SK-N-SH treated with all-trans-retinoic acid at 6 μM for 48 hours (cell line): ENCODE measurements at regions not wholly inside any gene's neighbourhood (a gene's known extent, or its start where the extent isn't known, plus 50 kb on each side); places are given as distances from the start of the nearest gene placed in this dataset.

Experiments used
- ATAC-seq: fragments of 200-7000 bp; cut with Tn5 transposase; 3 replicates; pipeline ENCODE4 v1.9.1; 2020; ENCODE audit warnings: mild to moderate bottlenecking, moderate library complexity
- ARNTL ChIP-seq: fragments of 450-650 bp; formaldehyde crosslinking; IDR thresholded peaks from 2 replicates; pipeline ENCODE4 v1.5.0; 2020; ENCODE audit warnings: low read depth, mild to moderate bottlenecking, moderate library complexity, borderline replicate concordance
- BACH2 ChIP-seq: fragments of 250-450 bp; sonication (Bioruptor Pico); IDR thresholded peaks from 2 replicates; pipeline ENCODE4 v1.9.0; 2021; ENCODE audit warnings: mild to moderate bottlenecking, borderline replicate concordance
- CSDC2 ChIP-seq: fragments of 250-450 bp; sonication (Bioruptor Pico); IDR thresholded peaks from 2 replicates; pipeline ENCODE4 v1.5.0; 2020; ENCODE audit warnings: mild to moderate bottlenecking, moderate library complexity
- GLIS3 ChIP-seq: fragments of 250-450 bp; sonication (Bioruptor Pico); IDR thresholded peaks from 2 replicates; pipeline ENCODE4 v1.5.0; 2020; ENCODE audit warnings: mild to moderate bottlenecking, moderate library complexity
- ISL1 ChIP-seq: fragments of 250-450 bp; sonication (Bioruptor Pico); IDR thresholded peaks from 2 replicates; pipeline ENCODE4 v2.1.2; 2022; ENCODE audit warnings: mild to moderate bottlenecking, moderate library complexity
- OSR1 ChIP-seq: fragments of 250-450 bp; sonication (Bioruptor Pico); IDR thresholded peaks from 2 replicates; pipeline ENCODE4 v1.8.0; 2022; ENCODE audit warnings: moderate library complexity, mild to moderate bottlenecking, inconsistent platforms
- PPARA ChIP-seq: fragments of 250-450 bp; sonication (Bioruptor Pico); IDR thresholded peaks from 2 replicates; pipeline ENCODE4 v1.5.0; 2020; ENCODE audit warnings: mild to moderate bottlenecking, borderline replicate concordance
- RARB ChIP-seq: fragments of 250-450 bp; sonication (Bioruptor Pico); IDR thresholded peaks from 2 replicates; pipeline ENCODE4 v1.8.0; 2021; ENCODE audit warnings: mild to moderate bottlenecking, moderate library complexity
- SNAI2 ChIP-seq: fragments of 250-450 bp; sonication (Bioruptor Pico); IDR thresholded peaks from 2 replicates; pipeline ENCODE4 v1.5.0; 2020; ENCODE audit warnings: mild to moderate bottlenecking, moderate library complexity
- TCF4 ChIP-seq: fragments of 250-450 bp; sonication (Bioruptor Pico); IDR thresholded peaks from 2 replicates; pipeline ENCODE4 v1.8.0; 2021; ENCODE audit warnings: mild to moderate bottlenecking, moderate library complexity, borderline replicate concordance
- TOX ChIP-seq: fragments of 250-450 bp; sonication (Bioruptor Pico); IDR thresholded peaks from 2 replicates; pipeline ENCODE4 v1.8.0; 2021; ENCODE audit warnings: mild to moderate bottlenecking, moderate library complexity, borderline replicate concordance
- ZC3H10 ChIP-seq: fragments of 250-450 bp; sonication (Bioruptor Pico); IDR thresholded peaks from 2 replicates; pipeline ENCODE4 v1.5.1; 2021; ENCODE audit warnings: mild to moderate bottlenecking, moderate library complexity
- ZFP3 ChIP-seq: fragments of 250-450 bp; sonication (Bioruptor Pico); IDR thresholded peaks from 2 replicates; pipeline ENCODE4 v1.5.0; 2020; ENCODE audit warnings: mild to moderate bottlenecking, moderate library complexity
- ZFP30 ChIP-seq: fragments of 450-650 bp; formaldehyde crosslinking; IDR thresholded peaks from 2 replicates; pipeline ENCODE4 v1.5.0; 2022; ENCODE audit warnings: mild to moderate bottlenecking, moderate library complexity
- ZNF565 ChIP-seq: fragments of 450-650 bp; formaldehyde crosslinking; conservative IDR thresholded peaks from 2 replicates; pipeline ENCODE4 v1.5.0; 2020; ENCODE audit warnings: low read depth, mild to moderate bottlenecking, moderate library complexity
- ZNF70 ChIP-seq: fragments of 450-650 bp; formaldehyde crosslinking; IDR thresholded peaks from 2 replicates; pipeline ENCODE4 v1.5.0; 2020; ENCODE audit warnings: mild to moderate bottlenecking, moderate library complexity
- ZNF8 ChIP-seq: fragments of 450-650 bp; formaldehyde crosslinking; IDR thresholded peaks from 2 replicates; pipeline ENCODE4 v1.5.0; 2020; ENCODE audit warnings: mild to moderate bottlenecking, moderate library complexity
- TF ChIP-seq, protein P1 (sequence below): fragments of 250-450 bp; sonication (Bioruptor Pico); IDR thresholded peaks from 2 replicates; pipeline ENCODE4 v1.5.1; 2021; ENCODE audit warnings: mild to moderate bottlenecking, moderate library complexity
- TF ChIP-seq, protein P2 (sequence below): fragments of 250-450 bp; sonication (Bioruptor Pico); IDR thresholded peaks from 2 replicates; pipeline ENCODE4 v1.8.0; 2021; ENCODE audit warnings: low read depth, mild to moderate bottlenecking, moderate library complexity, borderline replicate concordance
- TF ChIP-seq, protein P3 (sequence below): fragments of 250-450 bp; sonication (Bioruptor Pico); IDR thresholded peaks from 2 replicates; pipeline ENCODE4 v1.5.1; 2020; ENCODE audit warnings: low read depth, mild to moderate bottlenecking, moderate library complexity
- TF ChIP-seq, protein P4 (sequence below): fragments of 250-450 bp; sonication (Bioruptor Pico); IDR thresholded peaks from 2 replicates; pipeline ENCODE4 v1.8.0; 2020; ENCODE audit warnings: mild to moderate bottlenecking, moderate library complexity, borderline replicate concordance
- TF ChIP-seq, protein P5 (sequence below): fragments of 250-450 bp; sonication (Bioruptor Pico); IDR thresholded peaks from 2 replicates; pipeline ENCODE4 v1.5.0; 2020; ENCODE audit warnings: mild to moderate bottlenecking, moderate library complexity

DNA sequence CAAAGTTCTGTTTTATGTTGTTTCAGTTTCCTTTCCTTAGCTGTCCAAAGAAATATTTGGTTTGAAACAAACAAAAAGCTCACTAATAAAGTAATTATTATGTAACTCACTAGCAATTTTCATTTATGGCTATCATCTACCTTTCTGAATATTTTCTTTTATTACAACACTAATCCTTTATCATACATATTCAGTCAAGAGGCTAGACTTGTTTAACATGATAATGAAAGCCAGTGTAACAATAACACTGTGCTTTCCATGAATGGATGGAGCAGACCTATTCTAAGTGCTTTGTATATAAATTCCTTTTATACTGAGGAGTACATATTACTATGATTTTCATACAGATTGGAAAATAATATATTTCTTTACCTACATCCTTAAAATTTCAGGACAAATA, 972.8 kb upstream of the ADGRL4 start:
- TF ChIP-seq, protein P1, sequence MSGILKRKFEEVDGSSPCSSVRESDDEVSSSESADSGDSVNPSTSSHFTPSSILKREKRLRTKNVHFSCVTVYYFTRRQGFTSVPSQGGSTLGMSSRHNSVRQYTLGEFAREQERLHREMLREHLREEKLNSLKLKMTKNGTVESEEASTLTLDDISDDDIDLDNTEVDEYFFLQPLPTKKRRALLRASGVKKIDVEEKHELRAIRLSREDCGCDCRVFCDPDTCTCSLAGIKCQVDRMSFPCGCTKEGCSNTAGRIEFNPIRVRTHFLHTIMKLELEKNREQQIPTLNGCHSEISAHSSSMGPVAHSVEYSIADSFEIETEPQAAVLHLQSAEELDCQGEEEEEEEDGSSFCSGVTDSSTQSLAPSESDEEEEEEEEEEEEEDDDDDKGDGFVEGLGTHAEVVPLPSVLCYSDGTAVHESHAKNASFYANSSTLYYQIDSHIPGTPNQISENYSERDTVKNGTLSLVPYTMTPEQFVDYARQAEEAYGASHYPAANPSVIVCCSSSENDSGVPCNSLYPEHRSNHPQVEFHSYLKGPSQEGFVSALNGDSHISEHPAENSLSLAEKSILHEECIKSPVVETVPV (CRISPR knock-in tag): no peak
- TF ChIP-seq ZFP3 (no peak), ARNTL (CRISPR knock-in tag) (no peak), TOX (CRISPR knock-in tag) (no peak), PPARA (no peak), TCF4 (no peak), RARB (CRISPR knock-in tag) (no peak)
- ATAC-seq: no peak

DNA sequence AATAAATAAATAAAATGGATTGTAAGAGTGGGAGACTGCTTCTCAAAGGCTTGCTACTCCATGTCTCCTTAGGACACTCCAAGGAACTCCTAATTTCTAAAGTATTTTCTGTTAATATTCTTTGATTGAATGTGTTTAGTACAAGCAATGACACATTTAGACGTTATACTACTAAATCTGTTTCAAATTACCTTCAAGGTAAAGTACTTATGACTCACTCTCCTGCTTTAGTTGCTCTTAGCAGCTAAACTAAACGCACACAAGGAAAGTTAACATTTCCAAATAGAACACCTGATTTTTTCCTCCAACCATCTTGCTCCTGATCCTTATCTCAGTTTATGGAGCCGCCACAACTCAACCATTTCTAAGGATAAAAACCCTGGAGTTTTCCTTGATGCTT, 969.8 kb upstream of the ADGRL4 start:
- ATAC-seq: peak; percentile 82
- no peak for TF ChIP-seq GLIS3 (CRISPR knock-in tag)
- TF ChIP-seq, protein P2, sequence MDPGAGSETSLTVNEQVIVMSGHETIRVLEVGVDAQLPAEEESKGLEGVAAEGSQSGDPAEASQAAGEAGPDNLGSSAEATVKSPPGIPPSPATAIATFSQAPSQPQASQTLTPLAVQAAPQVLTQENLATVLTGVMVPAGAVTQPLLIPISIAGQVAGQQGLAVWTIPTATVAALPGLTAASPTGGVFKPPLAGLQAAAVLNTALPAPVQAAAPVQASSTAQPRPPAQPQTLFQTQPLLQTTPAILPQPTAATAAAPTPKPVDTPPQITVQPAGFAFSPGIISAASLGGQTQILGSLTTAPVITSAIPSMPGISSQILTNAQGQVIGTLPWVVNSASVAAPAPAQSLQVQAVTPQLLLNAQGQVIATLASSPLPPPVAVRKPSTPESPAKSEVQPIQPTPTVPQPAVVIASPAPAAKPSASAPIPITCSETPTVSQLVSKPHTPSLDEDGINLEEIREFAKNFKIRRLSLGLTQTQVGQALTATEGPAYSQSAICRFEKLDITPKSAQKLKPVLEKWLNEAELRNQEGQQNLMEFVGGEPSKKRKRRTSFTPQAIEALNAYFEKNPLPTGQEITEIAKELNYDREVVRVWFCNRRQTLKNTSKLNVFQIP (CRISPR knock-in tag): no peak
- TF ChIP-seq, protein P3, sequence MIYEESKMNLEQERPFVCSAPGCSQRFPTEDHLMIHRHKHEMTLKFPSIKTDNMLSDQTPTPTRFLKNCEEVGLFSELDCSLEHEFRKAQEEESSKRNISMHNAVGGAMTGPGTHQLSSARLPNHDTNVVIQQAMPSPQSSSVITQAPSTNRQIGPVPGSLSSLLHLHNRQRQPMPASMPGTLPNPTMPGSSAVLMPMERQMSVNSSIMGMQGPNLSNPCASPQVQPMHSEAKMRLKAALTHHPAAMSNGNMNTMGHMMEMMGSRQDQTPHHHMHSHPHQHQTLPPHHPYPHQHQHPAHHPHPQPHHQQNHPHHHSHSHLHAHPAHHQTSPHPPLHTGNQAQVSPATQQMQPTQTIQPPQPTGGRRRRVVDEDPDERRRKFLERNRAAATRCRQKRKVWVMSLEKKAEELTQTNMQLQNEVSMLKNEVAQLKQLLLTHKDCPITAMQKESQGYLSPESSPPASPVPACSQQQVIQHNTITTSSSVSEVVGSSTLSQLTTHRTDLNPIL (CRISPR knock-in tag): no peak
- TF ChIP-seq, protein P1 (CRISPR knock-in tag): no peak
- no peak for TF ChIP-seq ZFP3
- TF ChIP-seq ARNTL (CRISPR knock-in tag): no peak
- no peak for TF ChIP-seq ZFP30 (CRISPR knock-in tag)
- TF ChIP-seq, protein P4, sequence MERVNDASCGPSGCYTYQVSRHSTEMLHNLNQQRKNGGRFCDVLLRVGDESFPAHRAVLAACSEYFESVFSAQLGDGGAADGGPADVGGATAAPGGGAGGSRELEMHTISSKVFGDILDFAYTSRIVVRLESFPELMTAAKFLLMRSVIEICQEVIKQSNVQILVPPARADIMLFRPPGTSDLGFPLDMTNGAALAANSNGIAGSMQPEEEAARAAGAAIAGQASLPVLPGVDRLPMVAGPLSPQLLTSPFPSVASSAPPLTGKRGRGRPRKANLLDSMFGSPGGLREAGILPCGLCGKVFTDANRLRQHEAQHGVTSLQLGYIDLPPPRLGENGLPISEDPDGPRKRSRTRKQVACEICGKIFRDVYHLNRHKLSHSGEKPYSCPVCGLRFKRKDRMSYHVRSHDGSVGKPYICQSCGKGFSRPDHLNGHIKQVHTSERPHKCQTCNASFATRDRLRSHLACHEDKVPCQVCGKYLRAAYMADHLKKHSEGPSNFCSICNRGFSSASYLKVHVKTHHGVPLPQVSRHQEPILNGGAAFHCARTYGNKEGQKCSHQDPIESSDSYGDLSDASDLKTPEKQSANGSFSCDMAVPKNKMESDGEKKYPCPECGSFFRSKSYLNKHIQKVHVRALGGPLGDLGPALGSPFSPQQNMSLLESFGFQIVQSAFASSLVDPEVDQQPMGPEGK (CRISPR knock-in tag): no peak

DNA sequence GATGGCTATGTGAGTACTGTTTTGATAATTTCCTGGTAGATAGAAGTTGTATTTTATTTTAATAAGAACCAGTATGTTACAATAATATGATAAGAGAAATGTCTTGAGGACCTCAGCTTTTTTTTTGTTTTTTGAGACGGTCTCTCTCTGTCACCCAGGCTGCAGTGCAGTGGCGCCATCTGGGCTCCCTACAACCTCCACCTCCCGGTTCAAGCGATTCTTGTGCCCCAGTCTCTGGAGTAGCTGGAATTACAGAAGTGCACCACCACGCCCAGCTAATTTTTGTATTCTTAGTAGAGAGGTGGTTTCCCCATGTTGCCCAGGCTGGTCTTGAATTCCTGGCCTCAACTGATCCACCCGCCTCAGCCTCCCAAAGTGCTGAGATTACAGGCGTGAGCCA, 968.1 kb upstream of the ADGRL4 start:
- TF ChIP-seq ZNF8 (CRISPR knock-in tag) (no peak), OSR1 (CRISPR knock-in tag) (no peak), TOX (CRISPR knock-in tag) (no peak), CSDC2 (CRISPR knock-in tag) (no peak), ZNF70 (CRISPR knock-in tag) (no peak), ARNTL (CRISPR knock-in tag) (no peak), ZFP3 (no peak), PPARA (no peak), RARB (CRISPR knock-in tag) (no peak), BACH2 (no peak), TCF4 (no peak), ZC3H10 (CRISPR knock-in tag) (no peak), SNAI2 (CRISPR knock-in tag) (no peak), ZNF565 (CRISPR knock-in tag) (no peak), ISL1 (CRISPR knock-in tag) (no peak)
- TF ChIP-seq, protein P5, sequence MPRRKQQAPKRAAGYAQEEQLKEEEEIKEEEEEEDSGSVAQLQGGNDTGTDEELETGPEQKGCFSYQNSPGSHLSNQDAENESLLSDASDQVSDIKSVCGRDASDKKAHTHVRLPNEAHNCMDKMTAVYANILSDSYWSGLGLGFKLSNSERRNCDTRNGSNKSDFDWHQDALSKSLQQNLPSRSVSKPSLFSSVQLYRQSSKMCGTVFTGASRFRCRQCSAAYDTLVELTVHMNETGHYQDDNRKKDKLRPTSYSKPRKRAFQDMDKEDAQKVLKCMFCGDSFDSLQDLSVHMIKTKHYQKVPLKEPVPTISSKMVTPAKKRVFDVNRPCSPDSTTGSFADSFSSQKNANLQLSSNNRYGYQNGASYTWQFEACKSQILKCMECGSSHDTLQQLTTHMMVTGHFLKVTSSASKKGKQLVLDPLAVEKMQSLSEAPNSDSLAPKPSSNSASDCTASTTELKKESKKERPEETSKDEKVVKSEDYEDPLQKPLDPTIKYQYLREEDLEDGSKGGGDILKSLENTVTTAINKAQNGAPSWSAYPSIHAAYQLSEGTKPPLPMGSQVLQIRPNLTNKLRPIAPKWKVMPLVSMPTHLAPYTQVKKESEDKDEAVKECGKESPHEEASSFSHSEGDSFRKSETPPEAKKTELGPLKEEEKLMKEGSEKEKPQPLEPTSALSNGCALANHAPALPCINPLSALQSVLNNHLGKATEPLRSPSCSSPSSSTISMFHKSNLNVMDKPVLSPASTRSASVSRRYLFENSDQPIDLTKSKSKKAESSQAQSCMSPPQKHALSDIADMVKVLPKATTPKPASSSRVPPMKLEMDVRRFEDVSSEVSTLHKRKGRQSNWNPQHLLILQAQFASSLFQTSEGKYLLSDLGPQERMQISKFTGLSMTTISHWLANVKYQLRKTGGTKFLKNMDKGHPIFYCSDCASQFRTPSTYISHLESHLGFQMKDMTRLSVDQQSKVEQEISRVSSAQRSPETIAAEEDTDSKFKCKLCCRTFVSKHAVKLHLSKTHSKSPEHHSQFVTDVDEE (CRISPR knock-in tag): no peak
- TF ChIP-seq, protein P4 (CRISPR knock-in tag): no peak
- TF ChIP-seq, protein P2 (CRISPR knock-in tag): no peak
- ATAC-seq: no peak
